ENCODE measurements at regions not wholly inside any gene's neighbourhood (a gene's known extent, or its start where the extent isn't known, plus 50 kb on each side); places are given as distances from the start of the nearest gene placed in this dataset.

GRCh38 chr14:96676166-96676565 is 121.0 kb upstream of the VRK1 start:
- Histone ChIP-seq H3K56ac (replicated peaks; ENCODE audit: insufficient read length, low read depth, low read length) (no peak overlapping the region), H2BK120ac (replicated peaks; ENCODE audit: low read depth, low read length) (no peak overlapping the region), H4K91ac (replicated peaks; ENCODE audit: insufficient read length, low read length) (no peak overlapping the region), H3K9me3 (ENCODE audit: insufficient read depth in 2 of 2, low read depth in 1 of 2, low read length in 1 of 2) (0 out of 4 replicates have a peak, but pooled peaks cover 0 to 4% of the 10 kb centered on the region in 2 experiments), H2BK12ac (ENCODE audit: low read depth, low read length) (no peak overlapping the region), H3K4ac (replicated peaks; ENCODE audit: insufficient read length, low read depth, low read length) (no peak overlapping the region), H4K5ac (ENCODE audit: insufficient read length, low read depth, low read length) (no peak overlapping the region), H3K4me2 (ENCODE audit: insufficient read depth in 1 of 2, low read depth in 2 of 2, low read length in 2 of 2) (no peak overlapping the region), H3K18ac (ENCODE audit: extremely low read depth, low read length) (no peak overlapping the region), H3K4me3 (ENCODE audit: extremely low read depth in 1 of 4, insufficient read depth in 2 of 4, low read depth in 3 of 4, low read length in 4 of 4) (no peak overlapping the region), H2BK5ac (ENCODE audit: low read depth, low read length) (no peak overlapping the region), H3K4me1 (replicated peaks in 1 of 4; ENCODE audit: control insufficient read depth in 3 of 4, insufficient read depth in 4 of 4, low read length in 3 of 4) (no peaks in the 10 kb centered on the region), H2AK5ac (ENCODE audit: low read depth, low read length) (no peak overlapping the region), H4K8ac (ENCODE audit: extremely low read depth, insufficient read depth, low read length) (no peak overlapping the region), H3K23ac (ENCODE audit: insufficient read length) (no peak overlapping the region), H3K79me1 (ENCODE audit: low read depth, low read length) (no peaks in the 10 kb centered on the region), H3K27ac (ENCODE audit: low read depth, low read length) (no peak overlapping the region), H2AFZ (ENCODE audit: low read length) (no peak overlapping the region), H2BK15ac (ENCODE audit: low read length) (no peak overlapping the region), H2BK20ac (ENCODE audit: low read length) (no peak overlapping the region), H3K9ac (replicated peaks in 1 of 4; ENCODE audit: extremely low read depth in 1 of 4, low read depth in 3 of 4, low read length in 3 of 4) (no peak overlapping the region), H3K14ac (ENCODE audit: insufficient read length) (no peak overlapping the region), H3K36me3 (ENCODE audit: control insufficient read depth in 2 of 4, insufficient read depth in 4 of 4, low read length in 3 of 4) (no peaks in the 10 kb centered on the region), H3K23me2 (ENCODE audit: low read depth, low read length) (no peaks in the 10 kb centered on the region), H3K27me3 (replicated peaks in 1 of 4; ENCODE audit: control insufficient read depth in 3 of 4, extremely low read depth in 1 of 4, insufficient read depth in 3 of 4, low read length in 3 of 4) (peaks cover 2 to 20% (median 14%) of the 10 kb centered on the region in 4 experiments), H4K20me1 (replicated peaks in 1 of 2; ENCODE audit: control insufficient read depth in 1 of 2, insufficient read depth in 2 of 2, low read length in 2 of 2) (no peaks in the 10 kb centered on the region), H3K79me2 (ENCODE audit: control insufficient read depth in 1 of 2, insufficient read depth in 2 of 2, low read length in 2 of 2) (no peaks in the 10 kb centered on the region)
- ChIA-PET CTCF (ENCODE audit: partially characterized antibody) (interaction anchor here (0.9 to 2.5 kb wide), 3 partner anchors 10 to 93 kb away, joined by 3 to 10 read pairs (median 5); no protein-coding TSS in a partner anchor), POLR2A (ENCODE audit: partially characterized antibody) (interaction anchor here (0.5 kb wide), 1 partner anchor 1581 kb away, joined by 3 read pairs; no protein-coding TSS in a partner anchor)
- FAIRE-seq (no peak), DNase-seq (ENCODE audit: low read depth in 1 of 2, low spot score in 2 of 2) (no peak)
- TF ChIP-seq RXRA (IDR thresholded peaks at IDR 0.05; ENCODE audit: insufficient read depth, low read depth, low read length) (no peak), TAF7 (optimal IDR thresholded peaks at IDR 0.05; ENCODE audit: borderline replicate concordance, low read depth, low read length) (no peak), E2F6 (IDR thresholded peaks at IDR 0.05) (no peak), YY1 (IDR thresholded peaks at IDR 0.05; ENCODE audit: low read depth, low read length) (no peak), SP1 (IDR thresholded peaks at IDR 0.05; ENCODE audit: low read depth, low read length) (no peak), TAF1 (IDR thresholded peaks at IDR 0.05; ENCODE audit: low read depth, low read length) (no peak), POLR2A (IDR thresholded peaks at IDR 0.05; ENCODE audit: control extremely low read depth in 1 of 2, low read depth in 2 of 2, low read length in 2 of 2) (no peak), ZNF274 (IDR thresholded peaks at IDR 0.05; ENCODE audit: borderline replicate concordance, extremely low read depth, low read length) (no peak), CHD2 (IDR thresholded peaks at IDR 0.05; ENCODE audit: low read length) (no peak), GABPA (IDR thresholded peaks at IDR 0.05; ENCODE audit: borderline replicate concordance, insufficient read depth, low read length) (no peak)
